GM12865 (cell line): ENCODE measurements at regions not wholly inside any gene's neighbourhood (a gene's known extent, or its start where the extent isn't known, plus 50 kb on each side); places are given as distances from the start of the nearest gene placed in this dataset.

Experiments
- DNase-seq: peaks from one replicate; pipeline ENCODE4 v3.0.0; 2010; ENCODE audit warnings: low read depth
- H3K4me3 ChIP-seq: 2 replicates; pipeline ENCODE4 v1.5.1; 2011; ENCODE audit warnings: mild to moderate bottlenecking, low read depth, low read length, control low read depth
- CTCF ChIP-seq: IDR thresholded peaks from 2 replicates; pipeline ENCODE4 v1.5.1; 2011; ENCODE audit warnings: low read length, control low read depth, low read depth, inconsistent platforms; ENCODE audit not compliant: insufficient read depth; ENCODE audit errors: missing control alignments

DNA sequence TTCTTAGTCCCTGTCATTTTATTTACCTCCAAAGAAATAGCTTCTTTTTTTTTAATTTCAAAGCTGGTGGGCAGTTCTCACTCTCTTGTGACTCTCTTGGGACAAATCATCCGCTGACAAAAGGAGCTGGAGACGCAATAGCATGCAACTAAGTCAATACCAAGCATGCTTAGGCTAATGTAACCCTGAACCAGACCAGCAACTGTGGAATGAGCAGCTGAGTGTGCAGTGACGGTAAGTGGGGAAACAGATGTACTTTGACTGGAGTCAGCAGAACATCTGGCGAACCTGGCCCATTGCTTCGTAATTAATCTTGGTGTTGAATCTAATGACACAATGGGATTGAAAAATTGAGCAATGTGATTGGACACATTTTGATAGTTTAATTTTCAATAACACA is 280.7 kb upstream of the PLXNA2 start:
- no peak for TF ChIP-seq CTCF
- H3K4me3 ChIP-seq: no peak overlapping the region
- no peak for DNase-seq

- H3K4me3 ChIP-seq: no peak overlapping the region
- DNase-seq: no peak
- no peak for TF ChIP-seq CTCF
Measured at GRCh38 chr1:208525417-208525816, 281.2 kb upstream of the PLXNA2 start.

DNA sequence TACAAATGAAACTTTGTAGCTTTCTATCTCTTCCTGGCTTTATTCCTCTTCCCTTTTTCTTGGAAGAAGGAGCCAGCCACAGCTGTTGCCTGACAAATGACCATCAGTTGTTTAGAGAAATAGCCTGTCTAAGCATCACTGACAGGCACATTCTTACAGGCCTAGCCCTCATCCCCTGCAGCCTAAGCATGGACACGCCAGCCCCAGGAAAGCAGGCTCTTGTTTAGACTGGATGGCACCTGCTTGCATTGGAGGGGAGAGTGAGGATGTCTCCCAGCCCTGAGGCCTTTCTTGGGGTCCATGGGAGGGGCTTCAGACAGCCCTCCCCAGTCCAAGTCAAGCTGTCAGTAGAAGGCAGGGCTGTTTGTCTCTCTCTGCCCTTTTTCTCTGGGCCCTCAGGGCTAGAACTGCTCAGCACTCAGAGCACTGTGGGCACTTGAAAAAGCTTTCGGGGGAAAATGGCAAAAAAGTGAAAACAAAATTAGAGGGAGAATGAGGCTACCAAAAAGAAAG is 282.5 kb upstream of the PLXNA2 start:
- DNase-seq: no peak
- no peak for TF ChIP-seq CTCF
- no peak overlapping the region for H3K4me3 ChIP-seq

- DNase-seq: no peak
- no peak for TF ChIP-seq CTCF
- no peak overlapping the region for H3K4me3 ChIP-seq
Measured at GRCh38 chr1:208527156-208527555, 283.0 kb upstream of the PLXNA2 start.

GRCh38 chr1:208528578-208529240 is 284.5 kb upstream of the PLXNA2 start:
- no peak for TF ChIP-seq CTCF
- H3K4me3 ChIP-seq: no peak overlapping the region
- no peak for DNase-seq

DNA sequence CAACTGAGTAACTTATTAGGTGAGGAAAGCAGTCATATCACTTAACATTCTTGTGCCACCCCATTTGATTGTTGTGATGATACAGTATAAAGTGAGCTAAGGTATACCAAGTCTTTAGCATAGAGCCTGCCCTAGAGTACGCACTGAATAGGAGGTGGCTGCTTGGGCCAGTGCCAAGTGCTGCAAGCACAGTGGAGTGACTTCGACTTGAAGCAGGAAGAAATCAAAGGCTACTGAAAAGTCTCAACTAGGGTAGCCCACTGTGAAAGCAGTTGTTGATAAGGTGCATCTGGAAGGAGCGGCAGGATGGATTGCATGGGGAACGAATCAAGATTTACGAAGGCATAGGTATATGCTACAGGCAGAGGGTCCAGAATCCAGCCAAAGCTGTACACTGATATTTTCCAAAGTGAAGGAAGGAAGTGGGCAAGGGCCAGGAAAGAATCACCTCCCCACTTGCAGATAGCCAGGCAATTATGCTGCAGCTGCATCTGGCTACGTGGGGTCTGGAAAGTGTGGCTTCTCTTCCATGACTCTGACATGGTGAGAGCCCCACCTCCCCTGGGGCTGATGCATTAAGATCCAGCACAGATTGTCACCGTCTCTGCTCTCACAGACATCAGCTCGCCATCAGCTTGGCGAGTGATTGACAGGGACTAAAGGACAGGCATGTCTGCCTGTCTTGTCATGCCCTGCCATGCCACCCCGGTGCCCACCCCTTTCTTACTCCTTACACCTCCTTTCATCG is 287.0 kb upstream of the PLXNA2 start:
- no peak overlapping the region for H3K4me3 ChIP-seq
- DNase-seq: no peak
- TF ChIP-seq CTCF: no peak
